Stomach (tissue), 8 donors: ENCODE measurements at regions not wholly inside any gene's neighbourhood (a gene's known extent, or its start where the extent isn't known, plus 50 kb on each side); places are given as distances from the start of the nearest gene placed in this dataset.

Experiments used
- DNase-seq, 2 donors: peaks; one replicate each; pipeline versions ENCODE4 v3.0.0 to v3.0.0-alpha.2; 2013 to 2019
- H3K27ac ChIP-seq, 5 donors: fragments of 200-600 bp in 4 of 5; sonication (generic) in 4 of 5; one replicate each; pipeline ENCODE4 v1.5.1; 2013 to 2019; ENCODE audit warnings: mild to moderate bottlenecking in 1 of 5, moderate library complexity in 1 of 5
- H3K27me3 ChIP-seq, 3 donors: fragments of 200-600 bp; sonication (generic); one replicate each; pipeline ENCODE4 v1.5.1; 2017 to 2019; ENCODE audit warnings: mixed run types in 1 of 3
- H3K36me3 ChIP-seq, 4 donors: fragments of 200-600 bp; sonication (generic); 1 replicate in 3 of 4; 2 replicates in 1 of 4; pipeline ENCODE4 v1.5.1; 2016 to 2019
- H3K4me1 ChIP-seq, 4 donors: fragments of 200-600 bp; sonication (generic); one replicate each; pipeline ENCODE4 v1.5.1; 2016 to 2019
- H3K4me3 ChIP-seq, 4 donors: fragments of 200-600 bp; sonication (generic) in 3 of 4; one replicate each; pipeline ENCODE4 v1.5.1; 2016 to 2019; ENCODE audit warnings: mild to moderate bottlenecking in 1 of 4
- H3K9me3 ChIP-seq, 4 donors: fragments of 200-600 bp; sonication (generic); one replicate each; pipeline ENCODE4 v1.5.1; 2016 to 2019
- CTCF ChIP-seq, 7 experiments: fragments of 450-650 bp in 4 of 7; fragments of 200-600 bp in 3 of 7; sonication (generic) in 3 of 7; IDR thresholded peaks; one replicate each; pipeline ENCODE4 v1.5.1; 2016 to 2019; ENCODE audit warnings: antibody characterized with exemption in 7 of 7, control low read depth in 2 of 7, mild to moderate bottlenecking in 1 of 7
- EP300 ChIP-seq: sonication (generic); formaldehyde crosslinking; IDR thresholded peaks from one replicate; pipeline ENCODE4 v1.6.1; 2017; ENCODE audit warnings: antibody characterized with exemption
- POLR2A ChIP-seq, 4 donors: fragments of 450-650 bp; IDR thresholded peaks; one replicate each; pipeline ENCODE4 v1.6.1; 2016; ENCODE audit warnings: antibody characterized with exemption in 4 of 4, control low read depth in 2 of 4, mild to moderate bottlenecking in 1 of 4, moderate library complexity in 1 of 4
- POLR2AphosphoS5 ChIP-seq, 3 donors: sonication (generic); formaldehyde crosslinking; IDR thresholded peaks; one replicate each; pipeline ENCODE4 v1.6.1; 2016; ENCODE audit warnings: antibody characterized with exemption in 3 of 3
- WGBS, 5 donors: extraction: QIAGEN DNeasy Blood & Tissue Kit in 3 of 5; methylation state at CpG; one replicate each; pipeline versions ENCODE4 v1.1.5 to v1.1.7; 2013 to 2018; 5-methylcytosine and 5-hydroxymethylcytosine counted together
- intact Hi-C: fragments of 100-400 bp; cut with DNase I; formaldehyde crosslinking; loops from one replicate; pipeline ENCODE4 v1.15.1; 2023; ENCODE audit warnings: low total_unique reads
- donor health status: healthy with polysubstance abuse.
- donor health status: Bipolar disorder and iron deficiency.
- donor health status: healthy.

- intact Hi-C loops, result no loop called here
- WGBS, 5 donors, result 55 to 66% (median 58%) methylated on average over 4 of the region's 4 CpGs
- DNase-seq, result no peak
- Histone ChIP-seq H3K27ac (no peak overlapping the region), H3K4me1 (no peaks in the 10 kb centered on the region), H3K27me3 (no peaks in the 10 kb centered on the region), H3K36me3 (no peaks in the 10 kb centered on the region), H3K4me3 (no peak overlapping the region), H3K9me3 (no peaks in the 10 kb centered on the region)
- TF ChIP-seq EP300, result no peak
- TF ChIP-seq POLR2A (IDR thresholded peaks at IDR 0.05), result no peak
- no peak for TF ChIP-seq CTCF (IDR thresholded peaks at IDR 0.05)
- no peak for TF ChIP-seq POLR2AphosphoS5 (IDR thresholded peaks at IDR 0.05)
These were observed 269.2 kb downstream of the TMEM38B start for GRCh38 chr9:105963343-105964099.

- Histone ChIP-seq H3K9me3 (no peaks in the 10 kb centered on the region), H3K4me3 (no peak overlapping the region), H3K36me3 (no peaks in the 10 kb centered on the region), H3K27me3 (no peaks in the 10 kb centered on the region), H3K27ac (no peak overlapping the region), H3K4me1 (no peaks in the 10 kb centered on the region)
- intact Hi-C loops, result no loop called here
- no peak for DNase-seq
- TF ChIP-seq EP300, result no peak
- TF ChIP-seq POLR2AphosphoS5 (IDR thresholded peaks at IDR 0.05), result no peak
- no peak for TF ChIP-seq POLR2A (IDR thresholded peaks at IDR 0.05)
- TF ChIP-seq CTCF (IDR thresholded peaks at IDR 0.05), result no peak
These were observed 269.8 kb downstream of the TMEM38B start for GRCh38 chr9:105964156-105964555.

GRCh38 chr9:105966834-105967233 is 272.5 kb downstream of the TMEM38B start:
- no peak overlapping the region for H3K27ac ChIP-seq
- no peaks in the 10 kb centered on the region for H3K9me3 ChIP-seq
- H3K27me3 ChIP-seq, result no peaks in the 10 kb centered on the region
- 76 to 91% (median 85%) methylated on average over 1 of the region's 1 CpG for WGBS, 5 donors
- H3K36me3 ChIP-seq, result no peaks in the 10 kb centered on the region
- no peaks in the 10 kb centered on the region for H3K4me1 ChIP-seq
- DNase-seq, result no peak
- no peak overlapping the region for H3K4me3 ChIP-seq
- intact Hi-C loops, result no loop called here
- TF ChIP-seq POLR2AphosphoS5 (IDR thresholded peaks at IDR 0.05) (no peak), POLR2A (IDR thresholded peaks at IDR 0.05) (no peak), CTCF (IDR thresholded peaks at IDR 0.05) (no peak), EP300 (no peak)

DNA sequence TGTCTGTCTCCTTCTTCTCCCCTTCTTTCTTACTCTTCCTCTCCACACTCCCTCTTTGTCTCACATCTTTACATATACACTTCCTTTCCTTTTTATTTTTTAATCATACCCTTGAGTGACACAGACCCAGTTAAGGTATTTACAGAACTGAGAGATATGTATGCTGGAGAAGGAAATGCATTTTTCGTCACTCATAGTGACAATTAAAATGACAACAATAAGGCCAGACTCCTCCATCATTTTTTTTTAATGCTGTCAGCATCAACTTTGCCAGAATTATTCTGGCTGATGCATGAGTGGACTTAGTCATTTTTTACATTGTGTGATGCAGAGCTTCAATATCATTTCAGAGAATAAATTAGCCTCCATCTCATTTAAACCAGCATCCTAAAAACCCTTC is 272.9 kb downstream of the TMEM38B start:
- intact Hi-C loops, result no loop called here
- H3K27ac ChIP-seq, result no peak overlapping the region
- no peaks in the 10 kb centered on the region for H3K27me3 ChIP-seq
- no peak overlapping the region for H3K4me3 ChIP-seq
- no peaks in the 10 kb centered on the region for H3K36me3 ChIP-seq
- TF ChIP-seq CTCF (IDR thresholded peaks at IDR 0.05) (no peak), EP300 (no peak), POLR2AphosphoS5 (IDR thresholded peaks at IDR 0.05) (no peak), POLR2A (IDR thresholded peaks at IDR 0.05) (no peak)
- no peaks in the 10 kb centered on the region for H3K9me3 ChIP-seq
- 47 to 65% (median 55%) methylated on average over 1 of the region's 1 CpG for WGBS, 5 donors
- no peaks in the 10 kb centered on the region for H3K4me1 ChIP-seq
- DNase-seq, result no peak
